ENCODE measurements at regions not wholly inside any gene's neighbourhood (a gene's known extent, or its start where the extent isn't known, plus 50 kb on each side); places are given as distances from the start of the nearest gene placed in this dataset.
"Not testable (repeated sequence)": the region's sequence is repeated elsewhere in the genome, so short reads cannot be mapped to it uniquely, and the experiment has no call there.

DNA sequence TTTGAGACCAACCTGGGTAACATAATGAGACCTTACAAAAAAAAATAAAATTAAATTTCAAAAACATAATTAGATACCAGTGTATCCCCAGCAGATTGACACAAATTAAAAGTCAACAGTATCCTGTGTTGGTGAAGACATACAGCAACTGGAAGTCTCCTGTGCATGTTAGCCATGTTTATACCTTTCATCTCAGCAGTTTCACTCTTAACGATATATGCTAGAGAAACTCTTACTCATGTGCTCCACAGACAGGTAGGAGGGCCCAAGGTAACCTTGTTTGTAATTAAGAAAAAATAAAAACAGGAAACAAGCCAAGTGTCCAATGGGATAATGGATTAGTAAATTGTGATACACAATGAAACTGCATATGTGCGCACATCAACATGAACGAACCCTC lies 50.1 kb upstream of the N4BP3 start:
- DNase-seq = no peak

- DNase-seq = peak; percentile 83
Observed at GRCh38 chr5:178058321-178059012, 54.9 kb upstream of the N4BP3 start.

DNA sequence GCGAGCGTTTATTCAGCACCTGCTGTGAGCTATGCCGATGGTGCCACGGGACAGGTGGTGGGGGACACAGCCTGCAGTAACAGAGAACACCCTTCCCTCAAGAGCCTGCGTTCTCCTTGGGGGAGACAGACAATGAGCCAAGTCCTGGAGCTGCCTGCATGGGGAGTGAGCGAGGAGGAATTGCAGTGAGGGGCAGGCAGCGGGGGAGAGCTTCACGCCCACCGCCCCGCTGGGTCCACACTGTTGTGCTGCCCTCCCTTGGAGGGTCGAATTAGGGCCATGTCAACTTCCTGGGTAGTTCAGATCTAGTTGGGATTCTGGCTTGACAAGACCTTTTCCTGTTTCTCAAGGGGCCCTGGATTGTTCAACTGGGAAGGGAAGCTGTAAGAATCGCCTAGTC lies 55.5 kb upstream of the N4BP3 start:
- no peak for DNase-seq

- no peak for DNase-seq
Observed at GRCh38 chr5:178056935-178057334, 56.4 kb upstream of the N4BP3 start.

GRCh38 chr5:178055536-178055935 lies 57.8 kb upstream of the N4BP3 start:
- not testable (repeated sequence) for DNase-seq

GRCh38 chr5:178052062-178052461 lies 56.0 kb upstream of the PROP1 start:
- not testable (repeated sequence) for DNase-seq

GRCh38 chr5:178050873-178051272 lies 54.8 kb upstream of the PROP1 start:
- DNase-seq = not testable (repeated sequence)

GRCh38 chr5:178047943-178048342 lies 51.9 kb upstream of the PROP1 start:
- DNase-seq = not testable (repeated sequence)

GRCh38 chr5:178046757-178047399 lies 50.8 kb upstream of the PROP1 start:
- DNase-seq = not testable (repeated sequence)

GRCh38 chr5:178045963-178046362 lies 49.9 kb upstream of the PROP1 start:
- not testable (repeated sequence) for DNase-seq
